ENCODE measurements at regions not wholly inside any gene's neighbourhood (a gene's known extent, or its start where the extent isn't known, plus 50 kb on each side); places are given as distances from the start of the nearest gene placed in this dataset.
"Not testable (repeated sequence)": the region's sequence is repeated elsewhere in the genome, so short reads cannot be mapped to it uniquely, and the experiment has no call there.

DNA sequence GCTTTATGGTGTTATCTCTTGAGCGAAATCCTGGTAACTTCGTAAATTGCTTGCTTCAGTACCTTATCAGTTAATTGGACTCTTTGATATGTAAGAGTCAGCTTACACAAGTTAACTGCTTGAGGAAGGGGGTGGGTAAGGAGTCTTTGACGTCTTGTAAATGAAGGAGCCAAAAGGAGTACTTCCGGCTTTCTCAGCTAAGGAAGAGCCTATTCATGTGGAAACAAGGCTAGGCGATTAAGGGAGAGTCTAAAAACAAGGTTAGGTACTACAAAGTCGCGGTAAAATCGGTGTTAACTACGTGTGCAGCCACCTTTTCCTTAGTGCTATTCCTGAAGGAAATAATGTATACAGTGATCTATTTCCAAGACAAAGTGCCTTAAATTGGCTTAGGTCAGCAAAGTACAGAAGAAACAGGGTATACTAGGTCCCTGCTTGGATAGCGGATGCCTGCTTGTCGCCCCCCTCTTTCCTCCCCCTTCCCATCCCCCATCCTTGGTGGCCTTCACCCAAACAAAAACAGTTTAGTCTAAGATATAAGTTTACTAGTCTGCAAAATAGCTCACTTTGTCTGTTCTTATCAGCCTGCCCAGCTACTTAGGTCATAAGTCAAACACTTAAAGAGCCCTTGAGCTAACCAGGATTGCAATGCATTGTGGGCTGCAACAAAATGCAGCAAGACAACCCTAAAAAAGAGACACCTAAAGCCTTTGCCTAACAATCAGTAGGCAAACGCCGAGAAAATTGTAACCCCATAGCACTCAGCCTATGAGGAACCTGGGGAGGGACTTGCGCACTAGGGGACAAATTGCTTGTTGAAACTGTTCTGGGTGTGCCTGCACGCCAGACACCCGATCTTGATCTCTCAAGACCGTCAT is 147.3 kb downstream of the TRIM27 start:
- ChIA-PET POLR2A (interaction anchor here (0.6 kb wide), 1 partner anchor 127 kb away, joined by 5 read pairs; no protein-coding TSS in a partner anchor), CTCF (no interaction called here)

DNA sequence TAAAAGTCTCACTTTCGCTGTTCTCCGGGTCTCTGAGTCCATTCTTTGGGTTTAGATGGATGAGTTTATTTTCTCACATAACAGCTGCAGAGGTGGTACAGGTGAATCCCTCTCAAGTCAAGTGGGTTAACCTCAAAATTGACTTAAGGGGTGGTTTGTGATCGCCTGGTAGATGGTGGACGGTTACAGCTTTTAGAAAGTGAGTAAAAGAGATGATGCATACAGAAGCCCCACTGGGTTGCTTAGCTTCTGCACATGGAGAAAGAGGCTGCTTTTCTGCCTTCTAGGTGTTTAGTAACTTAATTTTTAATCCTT is 146.7 kb downstream of the TRIM27 start:
- POLR2A ChIA-PET = interaction anchor here (0.6 kb wide), 1 partner anchor 127 kb away, joined by 5 read pairs; no protein-coding TSS in a partner anchor
- CTCF ChIA-PET = no interaction called here

DNA sequence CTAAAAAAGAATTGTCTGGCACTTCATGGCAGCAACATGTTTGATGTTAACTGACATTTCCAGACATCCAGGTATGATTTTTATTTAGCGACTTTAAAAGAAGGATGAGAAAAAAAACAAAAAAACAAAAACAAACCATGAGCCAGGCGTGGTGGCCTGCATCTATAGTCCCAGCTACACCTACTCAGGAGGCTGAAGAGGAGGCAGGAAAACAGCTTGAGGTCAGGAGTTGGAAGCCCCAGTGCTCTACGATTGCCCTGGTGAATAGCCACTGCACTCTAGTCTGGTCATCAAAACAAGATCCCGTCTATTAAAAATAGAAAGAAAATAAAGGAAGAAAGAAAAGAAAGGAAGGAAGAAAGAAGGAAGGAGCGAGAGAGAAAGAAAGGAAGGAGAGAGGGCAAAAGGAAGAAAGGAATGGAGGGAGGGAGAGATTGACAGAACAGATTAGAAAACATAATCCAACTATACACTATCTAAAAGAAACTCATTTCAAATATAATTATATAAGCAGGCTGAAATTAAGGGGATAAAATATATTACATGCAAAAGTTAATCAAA is 141.6 kb downstream of the TRIM27 start:
- CTCF ChIA-PET = no interaction called here

DNA sequence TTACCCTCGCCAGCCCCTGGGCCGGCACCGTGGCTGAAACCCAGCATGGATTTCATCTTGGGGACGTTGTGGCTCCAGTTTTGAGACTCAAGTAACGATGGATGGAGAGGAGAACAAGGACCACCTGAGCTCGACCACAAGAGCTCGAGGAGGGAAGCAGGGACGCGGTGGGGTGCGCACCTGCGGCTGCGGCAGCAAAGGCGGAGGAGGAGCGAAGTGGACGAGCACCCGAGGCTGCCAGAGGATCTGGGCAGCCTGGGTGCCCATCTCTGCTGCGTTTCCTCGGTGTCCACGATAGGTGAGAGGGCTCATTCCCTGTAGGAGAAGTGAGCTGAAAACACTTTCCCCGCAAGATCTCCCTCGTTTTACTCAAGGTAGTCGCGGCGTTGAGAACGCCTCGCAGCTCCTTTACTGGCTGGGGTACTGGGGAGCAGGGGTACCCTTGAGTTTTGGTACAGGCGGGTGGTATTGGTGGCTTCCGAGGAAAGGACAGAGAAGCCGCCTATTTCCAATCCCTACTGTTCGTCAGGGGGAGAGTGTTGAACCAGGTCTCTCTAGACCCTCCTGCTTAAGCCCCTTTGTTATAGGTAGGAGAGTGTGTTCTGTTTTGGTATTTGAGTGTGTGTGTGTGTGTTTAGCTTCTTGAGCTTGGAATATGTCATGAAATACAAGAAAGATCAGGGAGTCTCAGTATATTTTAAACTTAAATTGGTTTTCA is 137.7 kb downstream of the TRIM27 start:
- CTCF ChIA-PET = interaction anchor here (0.5 to 0.6 kb wide), 2 partner anchors 161 to 865 kb away, joined by 3 to 4 read pairs; no protein-coding TSS in a partner anchor
- POLR2A ChIA-PET = no interaction called here

More for the DNA sequence above, 141.6 kb downstream of the TRIM27 start:
- POLR2A ChIA-PET = no interaction called here

DNA sequence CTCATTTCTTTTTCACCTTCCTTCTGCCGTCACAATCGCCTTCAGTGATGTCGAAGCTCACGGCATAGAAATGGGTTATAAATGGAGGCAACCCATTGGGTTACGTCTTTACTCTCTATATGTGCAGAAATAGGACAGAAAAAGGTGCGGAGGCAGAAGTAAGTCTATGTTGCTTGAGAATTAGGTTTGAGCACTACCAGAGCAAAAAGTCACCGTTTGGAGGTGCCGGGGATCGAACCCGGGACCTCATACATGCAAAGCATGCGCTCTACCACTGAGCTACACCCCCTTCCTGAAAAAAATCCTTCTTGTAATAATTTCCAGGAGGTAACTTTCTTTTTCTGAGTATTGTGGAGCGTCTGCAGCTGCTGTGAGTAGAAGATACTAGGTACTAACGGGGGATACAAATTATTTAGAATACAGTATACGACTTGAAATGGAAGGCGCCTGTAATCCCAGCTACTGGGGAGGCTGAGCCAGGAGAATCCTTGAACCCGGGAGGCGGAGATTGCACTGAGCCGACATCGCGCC is 134.2 kb downstream of the TRIM27 start:
- CTCF ChIA-PET = no interaction called here
- POLR2A ChIA-PET = no interaction called here

DNA sequence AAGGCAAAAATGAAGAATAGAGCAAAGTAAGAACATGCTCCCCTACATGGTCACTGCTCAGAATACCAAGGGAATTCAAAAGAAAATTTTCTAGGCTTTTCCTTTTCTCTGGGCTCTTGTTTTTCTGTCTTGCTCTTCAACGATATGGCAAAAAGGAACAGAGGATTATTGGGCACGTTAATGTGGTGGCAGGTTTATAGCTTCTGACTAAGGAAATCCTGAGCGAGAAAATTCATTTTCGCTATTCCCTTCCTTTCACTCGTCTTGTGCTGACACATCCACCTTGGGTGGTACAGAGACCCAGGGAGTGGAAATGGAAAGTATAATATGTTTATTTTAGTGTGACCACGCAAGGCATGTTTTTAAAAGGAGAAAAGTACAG is 132.8 kb downstream of the TRIM27 start:
- CTCF ChIA-PET = no interaction called here
- POLR2A ChIA-PET = interaction anchor here (0.7 kb wide), 1 partner anchor 1870 kb away, joined by 3 read pairs; no protein-coding TSS in a partner anchor

DNA sequence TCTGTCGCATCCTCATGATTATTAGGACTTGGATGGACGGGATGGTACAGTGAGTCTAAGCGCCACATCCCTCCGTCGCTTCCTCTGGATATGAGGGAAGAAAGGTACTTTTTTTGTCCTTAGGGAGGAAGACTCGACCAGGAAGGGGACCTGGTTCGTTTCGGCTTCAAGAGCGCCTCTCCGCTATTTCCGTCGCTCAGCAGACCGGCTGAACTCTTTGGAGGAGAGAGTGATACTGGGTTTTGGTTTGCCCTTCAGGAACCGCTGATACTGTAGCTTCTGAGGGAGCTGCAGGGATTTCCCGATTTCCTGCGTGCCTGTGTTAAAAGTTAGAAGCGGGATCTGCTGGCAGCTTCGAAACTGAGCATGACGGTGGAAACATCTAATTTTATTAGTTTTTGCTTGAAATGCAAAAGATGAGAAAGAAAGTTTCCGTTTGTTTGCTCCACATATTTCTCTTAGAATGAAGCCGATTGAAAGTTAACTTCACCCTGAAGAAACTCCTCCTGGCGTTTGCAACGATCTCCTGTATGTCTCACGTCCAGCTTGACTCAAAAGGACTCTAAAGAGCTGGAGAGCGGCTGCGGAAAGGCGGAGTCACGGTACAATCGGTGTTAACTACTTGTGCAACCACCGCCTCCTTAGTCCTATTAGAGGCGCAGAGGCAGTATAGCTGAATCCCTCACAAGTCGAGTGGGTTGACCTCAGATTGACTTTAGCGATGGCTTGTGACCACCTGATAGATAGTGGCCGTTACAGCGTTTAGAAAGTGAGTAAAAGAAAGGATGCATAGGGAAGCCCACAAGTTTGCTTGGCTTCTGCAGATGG is 129.4 kb downstream of the TRIM27 start:
- ChIA-PET POLR2A (no interaction called here), CTCF (no interaction called here)

DNA sequence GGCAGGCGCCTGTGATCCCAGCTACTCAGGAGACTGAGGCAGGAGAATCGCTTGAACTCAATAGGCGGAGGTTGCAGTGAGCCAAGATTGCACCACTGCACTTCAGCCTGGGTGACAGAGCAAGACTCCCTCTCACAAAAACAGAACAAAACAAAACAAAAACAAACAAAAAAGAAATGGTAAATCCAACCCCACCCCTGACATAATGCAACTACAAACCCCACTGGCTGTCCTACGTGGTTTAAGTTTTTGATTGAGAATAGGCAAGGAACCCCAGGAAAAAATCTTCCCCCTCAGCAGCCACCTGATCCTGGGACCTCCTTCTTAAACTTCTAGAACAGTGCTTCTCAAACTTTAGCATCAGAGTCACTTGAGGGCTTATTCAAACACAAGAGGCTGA is 123.1 kb downstream of the TRIM27 start:
- POLR2A ChIA-PET = not testable (repeated sequence)
- CTCF ChIA-PET = interaction anchor here (0.6 kb wide), 1 partner anchor 261 kb away, joined by 3 read pairs; no protein-coding TSS in a partner anchor

DNA sequence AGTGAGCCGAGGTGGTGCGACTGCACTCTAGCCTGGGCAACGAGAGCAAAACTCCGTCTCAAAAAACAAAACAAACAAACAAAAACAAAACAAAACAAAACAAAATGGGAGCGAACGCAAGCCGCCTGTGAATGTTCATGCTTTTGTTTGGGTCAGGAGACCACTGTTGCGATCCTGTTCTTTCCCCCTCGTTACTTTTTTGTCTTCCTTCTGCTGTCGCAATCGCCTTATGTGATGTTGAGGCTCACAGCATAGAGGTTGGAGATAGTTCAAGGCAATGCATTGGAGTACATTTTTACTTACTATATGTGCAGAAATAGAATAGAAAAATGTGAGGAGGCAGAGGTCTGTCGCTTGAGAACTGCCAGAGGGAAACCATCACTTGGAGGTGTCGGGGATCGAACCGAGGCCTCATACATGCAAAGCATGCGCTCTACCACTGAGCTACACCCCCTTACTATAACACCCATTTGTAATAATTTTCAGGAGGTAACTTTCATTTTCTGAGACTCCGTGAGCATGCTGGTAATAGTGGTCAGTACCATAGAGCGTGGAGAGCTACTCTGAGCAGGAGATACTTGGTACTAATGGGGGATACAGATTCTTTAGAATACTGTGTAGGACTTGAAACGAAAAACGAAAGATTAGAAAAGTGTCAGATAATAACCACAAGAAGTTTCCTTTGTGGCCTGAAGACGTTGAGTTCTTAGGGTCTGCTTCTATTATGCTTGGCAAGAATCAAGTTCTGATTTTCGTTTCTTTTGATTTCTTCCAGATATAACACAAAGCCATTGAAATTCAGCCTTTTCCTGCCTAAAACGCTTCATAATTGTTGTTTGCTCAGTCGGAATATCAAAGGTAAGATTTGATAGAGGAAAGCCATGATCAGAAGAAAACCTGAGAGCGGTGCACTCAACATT is 121.1 kb downstream of the TRIM27 start:
- ChIA-PET CTCF (no interaction called here), POLR2A (no interaction called here)

DNA sequence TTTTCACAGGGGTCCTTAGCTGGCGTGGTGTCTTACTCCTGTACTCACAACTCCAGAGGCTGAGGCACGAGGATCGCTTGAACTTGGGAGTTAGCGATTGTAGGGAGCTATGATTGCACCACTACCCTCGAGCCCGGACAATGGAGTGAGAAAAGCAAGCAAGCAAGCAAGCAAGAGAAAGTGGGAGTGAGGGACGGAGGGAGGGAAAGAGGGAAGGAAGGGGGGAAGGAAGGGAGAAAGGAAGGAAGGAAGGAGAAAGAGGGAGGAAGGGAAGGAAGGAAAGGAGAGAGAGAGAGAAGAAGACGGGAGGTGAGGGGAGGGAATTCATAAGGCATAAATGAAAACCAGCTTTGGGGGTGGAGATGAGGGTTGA is 120.5 kb downstream of the TRIM27 start:
- ChIA-PET CTCF (no interaction called here), POLR2A (no interaction called here)

DNA sequence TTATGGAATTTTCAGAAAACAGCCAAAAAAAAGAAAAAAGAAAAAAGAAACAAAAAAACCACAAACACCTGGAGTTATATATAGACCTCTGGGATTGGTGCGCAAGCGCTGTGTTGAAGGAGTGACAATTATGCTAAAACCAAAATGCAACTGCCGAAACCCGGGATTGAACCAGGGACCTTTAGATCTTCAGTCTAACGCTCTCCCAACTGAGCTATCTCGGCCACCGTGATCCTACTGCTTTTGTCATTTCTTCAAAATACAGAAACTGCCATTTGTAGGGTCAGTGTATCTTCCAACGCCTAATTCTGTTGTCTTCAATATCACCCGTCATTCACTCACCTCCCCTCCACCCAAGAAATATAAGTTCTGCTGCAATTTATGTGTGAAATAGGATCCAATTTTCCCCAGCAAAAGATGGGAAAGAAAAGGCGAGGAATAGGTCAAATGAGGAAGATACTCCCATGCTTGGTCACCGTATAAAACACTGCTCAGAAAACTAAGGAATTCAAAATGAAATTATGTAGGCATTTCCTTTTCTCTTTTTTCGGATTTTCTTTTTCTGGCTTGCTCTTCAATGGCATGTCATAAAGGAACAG is 116.0 kb downstream of the TRIM27 start:
- POLR2A ChIA-PET = no interaction called here
- CTCF ChIA-PET = interaction anchor here (0.7 kb wide), 1 partner anchor 1589 kb away, joined by 3 read pairs; no protein-coding TSS in a partner anchor

DNA sequence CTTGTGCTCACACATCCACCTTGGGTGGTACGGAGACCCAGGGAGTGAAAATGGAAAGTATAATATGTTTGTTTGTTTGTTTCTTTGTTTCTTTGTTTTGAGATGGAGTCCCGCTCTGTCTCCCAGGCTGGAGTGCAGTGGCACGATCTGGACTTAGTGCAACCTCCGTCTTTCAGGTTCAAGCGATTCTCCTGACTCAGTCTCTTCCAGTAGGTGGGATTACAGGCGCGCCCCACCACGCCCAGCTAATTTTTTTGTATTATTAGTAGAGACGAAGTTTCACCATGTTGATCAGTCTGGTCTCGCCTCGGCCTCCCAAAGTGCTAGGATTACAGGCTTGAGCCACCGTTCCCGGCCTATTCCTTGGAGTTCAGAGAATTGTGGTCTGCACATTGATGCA is 115.4 kb downstream of the TRIM27 start:
- ChIA-PET CTCF (no interaction called here), POLR2A (no interaction called here)

DNA sequence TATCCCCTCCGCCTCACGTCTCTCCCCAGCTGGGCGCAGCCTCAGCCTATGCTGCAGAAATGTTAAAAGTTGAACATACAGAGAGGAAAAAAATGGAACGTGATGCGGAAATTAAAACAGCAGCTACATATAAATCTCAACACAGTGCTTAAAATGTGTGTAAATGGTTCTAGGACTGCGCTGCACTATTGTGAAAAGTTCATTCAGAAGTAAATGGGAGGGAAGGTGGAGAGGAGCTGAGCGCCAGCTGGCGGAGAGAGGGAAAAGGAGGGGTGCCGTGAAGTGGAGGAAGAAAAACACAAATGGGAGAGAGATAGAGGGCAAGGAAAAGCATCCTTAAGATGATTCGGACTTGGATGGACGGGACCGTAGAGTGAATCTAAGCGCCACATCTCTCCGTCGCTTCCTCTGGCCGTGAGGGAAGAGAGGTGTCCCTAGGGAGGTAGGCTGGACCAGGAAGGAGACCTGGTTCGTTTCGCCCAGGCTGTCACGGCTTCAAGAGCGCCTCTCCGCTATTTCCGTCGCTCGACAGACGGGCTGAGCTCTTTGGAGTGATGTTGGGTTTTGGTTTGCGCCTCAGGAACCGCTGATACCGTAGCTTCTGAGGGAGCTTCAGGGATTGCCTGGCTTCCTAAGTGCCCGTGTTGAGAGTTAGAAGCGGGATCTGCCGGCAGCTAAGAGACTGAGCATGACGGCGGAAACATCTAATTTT is 113.7 kb downstream of the TRIM27 start:
- ChIA-PET POLR2A (no interaction called here), CTCF (no interaction called here)

DNA sequence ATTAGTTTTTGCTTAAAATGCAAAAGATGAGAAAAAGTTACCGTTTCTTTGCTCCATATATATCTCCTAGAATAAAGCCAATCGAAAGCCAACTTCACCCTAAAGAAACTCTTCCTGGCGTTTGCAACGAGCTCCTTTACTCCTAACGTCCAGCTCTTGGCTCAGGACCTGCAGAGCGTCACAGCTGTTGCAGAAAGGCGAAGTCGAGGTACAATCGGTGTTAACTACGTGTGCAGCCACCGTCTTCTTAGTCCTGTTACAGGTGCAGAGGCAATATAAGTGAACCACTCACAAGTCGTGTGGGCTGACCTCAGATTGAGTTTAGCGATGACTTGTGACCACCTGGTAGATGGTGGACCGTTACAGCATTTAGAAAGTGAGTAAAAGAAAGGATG is 113.1 kb downstream of the TRIM27 start:
- CTCF ChIA-PET = no interaction called here

DNA sequence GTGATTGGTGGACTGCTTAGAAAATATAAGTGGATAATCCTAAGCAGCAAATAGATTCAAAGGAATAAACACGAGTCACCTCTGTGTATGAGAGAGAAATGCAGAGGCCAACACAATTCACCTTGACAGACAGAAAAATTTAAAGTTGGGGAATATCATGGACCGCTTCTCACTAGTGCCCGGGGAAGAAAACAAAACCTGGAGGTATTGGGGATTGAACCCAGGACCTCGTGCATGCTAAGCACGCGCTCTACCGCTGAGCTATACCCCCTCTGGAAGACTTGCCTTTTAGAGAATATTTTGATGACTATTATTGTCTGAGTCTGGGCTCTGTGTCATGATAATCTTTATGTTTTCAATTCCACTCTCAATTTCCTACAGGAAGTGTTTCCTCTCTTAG is 111.9 kb downstream of the TRIM27 start:
- ChIA-PET CTCF (interaction anchor here (0.5 to 0.9 kb wide), 2 partner anchors 26 to 98 kb away, joined by 3 to 4 read pairs; no protein-coding TSS in a partner anchor), POLR2A (no interaction called here)

More for the DNA sequence above, 113.1 kb downstream of the TRIM27 start:
- POLR2A ChIA-PET = no interaction called here

DNA sequence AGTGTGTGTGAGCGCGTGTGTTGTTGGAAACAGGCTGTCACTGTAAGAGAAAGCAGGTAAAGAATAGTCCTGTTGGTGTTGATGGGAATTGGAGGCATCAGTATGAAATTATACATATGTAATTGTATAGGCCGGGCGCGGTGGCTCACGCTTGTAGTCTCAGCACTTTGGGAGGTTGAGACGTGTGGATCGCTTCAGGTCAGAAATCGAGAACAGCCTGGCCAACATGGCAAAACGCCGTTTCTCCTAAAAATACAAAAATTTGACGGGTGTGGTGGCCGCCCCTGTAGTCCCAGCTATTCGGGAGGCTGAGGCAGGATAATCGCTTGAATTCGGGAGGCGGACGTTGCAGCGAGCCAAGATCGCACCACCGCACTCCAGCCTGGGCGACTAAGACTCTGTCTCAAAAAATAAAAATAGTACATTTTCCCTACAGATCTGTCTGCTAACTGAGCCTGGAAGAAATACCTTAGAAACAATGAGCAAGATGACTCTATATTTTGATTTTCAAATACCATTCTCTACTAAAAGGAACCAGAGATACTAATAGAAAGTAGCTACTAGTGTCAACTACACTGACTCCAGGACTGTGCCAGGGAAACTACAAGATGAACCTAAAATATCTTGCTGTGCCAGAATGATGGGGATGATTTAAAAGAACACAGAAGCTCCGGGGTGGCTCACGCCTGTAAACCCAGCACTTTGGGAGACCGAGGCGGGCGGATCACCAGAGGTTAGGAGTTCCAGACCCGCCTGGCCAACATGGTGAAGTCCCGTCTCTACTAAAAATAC is 110.8 kb downstream of the TRIM27 start:
- ChIA-PET CTCF (no interaction called here), POLR2A (no interaction called here)

Measured in activated CD8-positive, alpha-beta memory T cell treated with anti-CD3 and anti-CD28 coated beads for 36 hours (primary cell).